ENCODE measurements at regions not wholly inside any gene's neighbourhood (a gene's known extent, or its start where the extent isn't known, plus 50 kb on each side); places are given as distances from the start of the nearest gene placed in this dataset.
"Not testable (repeated sequence)": the region's sequence is repeated elsewhere in the genome, so short reads cannot be mapped to it uniquely, and the experiment has no call there.

DNA sequence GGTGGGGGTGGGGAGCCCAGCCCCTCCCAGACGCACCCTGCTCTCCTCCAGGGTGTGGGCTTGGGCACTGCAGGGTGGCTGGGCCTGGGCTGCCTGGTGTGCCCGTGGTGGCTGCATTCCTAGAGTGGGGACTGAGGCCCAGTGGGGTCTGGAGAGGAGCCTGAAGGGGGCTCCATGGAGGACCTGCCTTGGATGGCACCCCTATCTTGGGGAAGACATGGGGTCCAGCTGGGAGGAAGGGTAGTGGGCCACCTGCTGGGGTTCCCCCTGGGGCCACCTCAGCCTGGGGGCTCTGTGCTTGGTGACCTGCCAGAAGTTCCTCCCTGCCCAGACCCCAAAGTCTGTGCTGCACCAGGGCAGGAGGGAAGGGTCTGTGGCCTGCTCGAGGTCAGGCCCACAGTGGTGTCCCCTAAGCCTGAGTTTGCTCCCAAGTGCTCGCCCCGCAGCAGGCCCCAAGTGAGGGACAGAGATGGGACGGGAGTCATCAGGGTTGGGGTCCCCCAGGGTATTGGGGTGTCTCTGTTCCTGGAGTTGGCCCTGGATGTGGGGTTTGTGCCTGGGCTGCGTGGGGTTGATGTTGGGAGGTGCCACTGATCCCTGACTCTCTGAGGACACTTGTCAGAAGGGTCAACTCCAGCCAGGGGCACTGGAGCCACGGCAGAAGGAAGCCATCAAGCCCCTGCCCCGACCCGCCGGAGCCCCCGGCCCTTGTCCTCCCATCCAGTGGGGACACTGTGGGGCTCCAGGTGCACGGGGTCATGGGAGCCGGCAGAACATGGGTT lies 382.9 kb downstream of the TMEM121 start:
- no peaks in the 10 kb centered on the region for H3K4me1 Mint-ChIP-seq (ENCODE audit: low read depth)
- H3K4me3 Mint-ChIP-seq = no peak overlapping the region
- no peak overlapping the region for H3K27ac Mint-ChIP-seq
- H3K27me3 Mint-ChIP-seq (ENCODE audit: insufficient read depth) = peaks cover 1% of the 10 kb centered on the region
- TF ChIP-seq CTCF (IDR thresholded peaks at IDR 0.05) = no peak
- no peak for DNase-seq
- H3K36me3 Mint-ChIP-seq (ENCODE audit: low read depth) = no peaks in the 10 kb centered on the region
- peaks cover 28% of the 10 kb centered on the region for H3K9me3 Mint-ChIP-seq

- not testable (repeated sequence) for H3K4me1 Mint-ChIP-seq (ENCODE audit: low read depth); DNase-seq; H3K4me3 Mint-ChIP-seq; H3K27ac Mint-ChIP-seq; H3K27me3 Mint-ChIP-seq (ENCODE audit: insufficient read depth); H3K36me3 Mint-ChIP-seq (ENCODE audit: low read depth)
- peaks cover 27% of the 10 kb centered on the region for H3K9me3 Mint-ChIP-seq
These were observed 383.4 kb downstream of the TMEM121 start for GRCh38 chr14:105909828-105910120.

DNA sequence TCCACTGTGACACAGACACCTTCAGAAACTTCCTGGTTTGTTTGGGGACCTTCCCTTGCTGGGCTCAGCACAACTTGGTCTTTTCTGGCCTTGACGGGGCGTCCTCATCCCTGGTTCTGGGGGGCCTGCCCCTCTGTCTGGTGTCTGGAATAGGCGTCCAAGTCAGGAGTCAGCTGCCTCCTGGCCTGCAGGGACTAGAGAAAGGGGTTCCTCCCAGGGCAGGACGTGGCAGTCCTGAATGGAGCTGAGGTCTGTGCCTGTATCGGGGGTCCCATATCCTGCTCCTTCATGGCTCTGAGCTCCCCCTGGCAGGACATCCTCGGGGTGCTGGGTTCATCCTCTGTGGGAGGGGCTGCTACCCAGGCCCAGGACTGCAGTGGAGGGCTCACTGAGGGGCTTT lies 384.0 kb downstream of the TMEM121 start:
- Mint-ChIP-seq H3K9me3 (peaks cover 23% of the 10 kb centered on the region), H3K27ac (no peak overlapping the region), H3K36me3 (ENCODE audit: low read depth) (no peaks in the 10 kb centered on the region), H3K4me1 (ENCODE audit: low read depth) (no peaks in the 10 kb centered on the region), H3K4me3 (no peak overlapping the region), H3K27me3 (ENCODE audit: insufficient read depth) (peaks cover 1% of the 10 kb centered on the region)
- DNase-seq = no peak
- no peak for TF ChIP-seq CTCF (IDR thresholded peaks at IDR 0.05)

- H3K36me3 Mint-ChIP-seq (ENCODE audit: low read depth) = no peaks in the 10 kb centered on the region
- peaks cover 24% of the 10 kb centered on the region for H3K9me3 Mint-ChIP-seq
- no peak for TF ChIP-seq CTCF (IDR thresholded peaks at IDR 0.05)
- H3K27me3 Mint-ChIP-seq (ENCODE audit: insufficient read depth) = peaks cover 1% of the 10 kb centered on the region; the same call in 1 of the 2 replicates
- no peaks in the 10 kb centered on the region for H3K4me1 Mint-ChIP-seq (ENCODE audit: low read depth)
- DNase-seq = no peak
- H3K27ac Mint-ChIP-seq = no peak overlapping the region
- no peak overlapping the region for H3K4me3 Mint-ChIP-seq
These were observed 384.8 kb downstream of the TMEM121 start for GRCh38 chr14:105911006-105911847.

GRCh38 chr14:105911848-105912292 lies 385.5 kb downstream of the TMEM121 start:
- H3K27ac Mint-ChIP-seq; H3K27me3 Mint-ChIP-seq (ENCODE audit: insufficient read depth); DNase-seq; H3K36me3 Mint-ChIP-seq (ENCODE audit: low read depth); H3K4me1 Mint-ChIP-seq (ENCODE audit: low read depth); H3K4me3 Mint-ChIP-seq: not testable (repeated sequence)
- H3K9me3 Mint-ChIP-seq = peaks cover 20% of the 10 kb centered on the region

- Mint-ChIP-seq H3K27ac (no peak overlapping the region), H3K27me3 (ENCODE audit: insufficient read depth) (peaks cover 1% of the 10 kb centered on the region; the same call in 1 of the 2 replicates)
These were observed 386.3 kb downstream of the TMEM121 start for GRCh38 chr14:105912641-105913180.

More at GRCh38 chr14:105912641-105913180, 386.3 kb downstream of the TMEM121 start:
- no peak for TF ChIP-seq CTCF (IDR thresholded peaks at IDR 0.05)
- no peaks in the 10 kb centered on the region for H3K4me1 Mint-ChIP-seq (ENCODE audit: low read depth)
- H3K4me3 Mint-ChIP-seq = no peak overlapping the region
- no peak for DNase-seq
- H3K9me3 Mint-ChIP-seq = peaks cover 27% of the 10 kb centered on the region
- no peaks in the 10 kb centered on the region for H3K36me3 Mint-ChIP-seq (ENCODE audit: low read depth)
